Mesenchymal stem cell (in vitro differentiated cells and primary cell): ENCODE measurements at regions not wholly inside any gene's neighbourhood (a gene's known extent, or its start where the extent isn't known, plus 50 kb on each side); places are given as distances from the start of the nearest gene placed in this dataset.
"Not testable (repeated sequence)": the region's sequence is repeated elsewhere in the genome, so short reads cannot be mapped to it uniquely, and the experiment has no call there.

Experiments used
- DNase-seq: peaks from one replicate; pipeline ENCODE4 v3.0.0-alpha.2; 2013
- H2AFZ ChIP-seq: one replicate; pipeline ENCODE4 v1.6.1; 2013; ENCODE audit warnings: low read depth, mild to moderate bottlenecking, control low read depth, inconsistent platforms, low read length, moderate library complexity
- H2AK5ac ChIP-seq: 2 replicates; pipeline ENCODE4 v1.6.1; 2013; ENCODE audit warnings: low read length, moderate library complexity, mild to moderate bottlenecking, inconsistent platforms; ENCODE audit not compliant: severe bottlenecking
- H2BK120ac ChIP-seq: one replicate; pipeline ENCODE4 v1.6.1; 2013; ENCODE audit warnings: low read depth, mild to moderate bottlenecking, inconsistent platforms, low read length, moderate library complexity
- H2BK12ac ChIP-seq, 2 experiments: one replicate each; pipeline ENCODE4 v1.6.1; 2013; ENCODE audit warnings: inconsistent platforms in 2 of 2, low read length in 2 of 2, mild to moderate bottlenecking in 2 of 2, moderate library complexity in 2 of 2, control low read depth in 1 of 2
- H2BK15ac ChIP-seq: one replicate; pipeline ENCODE4 v1.6.1; 2013; ENCODE audit warnings: mild to moderate bottlenecking, low read depth, inconsistent platforms; ENCODE audit not compliant: poor library complexity, severe bottlenecking
- H2BK5ac ChIP-seq: 2 replicates; pipeline ENCODE4 v1.6.1; 2013; ENCODE audit warnings: low read depth, mild to moderate bottlenecking, low read length, control low read depth, inconsistent platforms; ENCODE audit not compliant: poor library complexity, severe bottlenecking
- H3K14ac ChIP-seq, 2 experiments: one replicate each; pipeline ENCODE4 v1.6.1; 2013; ENCODE audit warnings: inconsistent platforms in 2 of 2, low read length in 2 of 2, control low read depth in 1 of 2, mild to moderate bottlenecking in 1 of 2, moderate library complexity in 1 of 2
- H3K18ac ChIP-seq, 2 experiments: one replicate each; pipeline ENCODE4 v1.6.1; 2013; ENCODE audit warnings: inconsistent platforms in 2 of 2, low read length in 2 of 2, control low read depth in 1 of 2, low read depth in 1 of 2, mild to moderate bottlenecking in 1 of 2
- H3K23ac ChIP-seq, 2 experiments: one replicate each; pipeline ENCODE4 v1.6.1; 2013; ENCODE audit warnings: inconsistent platforms in 2 of 2, low read length in 2 of 2, mild to moderate bottlenecking in 2 of 2, moderate library complexity in 2 of 2, control low read depth in 1 of 2
- H3K27ac ChIP-seq: 2 replicates; pipeline ENCODE4 v1.5.1; 2013; ENCODE audit warnings: mild to moderate bottlenecking, moderate library complexity, low read length, control low read depth, inconsistent platforms; ENCODE audit not compliant: poor library complexity, severe bottlenecking
- H3K27me3 ChIP-seq, 2 experiments: 2 replicates each; pipeline versions ENCODE4 v1.6.1 to v1.7.0; 2013; ENCODE audit warnings: low read length in 2 of 2, mild to moderate bottlenecking in 2 of 2, moderate library complexity in 2 of 2, control low read depth in 1 of 2, inconsistent platforms in 1 of 2; ENCODE audit not compliant: control insufficient read depth in 1 of 2, insufficient read depth in 1 of 2
- H3K36me3 ChIP-seq, 2 experiments: 2 replicates each; pipeline versions ENCODE4 v1.6.1 to v1.7.0; 2013; ENCODE audit warnings: low read length in 2 of 2, control low read depth in 1 of 2, inconsistent platforms in 1 of 2, low read depth in 1 of 2, mild to moderate bottlenecking in 1 of 2; ENCODE audit not compliant: insufficient read depth in 2 of 2, control insufficient read depth in 1 of 2
- H3K4ac ChIP-seq, 2 experiments: one replicate each; pipeline ENCODE4 v1.6.1; 2013; ENCODE audit warnings: inconsistent platforms in 2 of 2, low read length in 2 of 2, mild to moderate bottlenecking in 2 of 2, moderate library complexity in 2 of 2, control low read depth in 1 of 2, low read depth in 1 of 2
- H3K4me1 ChIP-seq: 2 replicates; pipeline ENCODE4 v1.6.1; 2013; ENCODE audit warnings: low read depth, low read length, control low read depth; ENCODE audit not compliant: control insufficient read depth, insufficient read depth
- H3K4me2 ChIP-seq: 2 replicates; pipeline ENCODE4 v1.6.1; 2013; ENCODE audit warnings: low read length, mild to moderate bottlenecking, inconsistent platforms; ENCODE audit not compliant: poor library complexity, severe bottlenecking
- H3K4me3 ChIP-seq, 2 experiments: 2 replicates each; pipeline versions ENCODE4 v1.5.1 to v1.7.0; 2013; ENCODE audit warnings: low read length in 2 of 2, mild to moderate bottlenecking in 2 of 2, control low read depth in 1 of 2, low read depth in 1 of 2; ENCODE audit not compliant: insufficient read depth in 1 of 2
- H3K79me1 ChIP-seq: replicated peaks from 2 replicates; pipeline ENCODE4 v1.6.1; 2013; ENCODE audit warnings: mild to moderate bottlenecking, control low read depth, low read length, inconsistent platforms; ENCODE audit not compliant: poor library complexity, severe bottlenecking
- H3K9ac ChIP-seq: 2 replicates; pipeline ENCODE4 v1.7.0; 2013; ENCODE audit warnings: mild to moderate bottlenecking, low read length, moderate library complexity
- H3K9me3 ChIP-seq: 2 replicates; pipeline ENCODE4 v1.7.0; 2013; ENCODE audit warnings: mild to moderate bottlenecking, low read length; ENCODE audit not compliant: control insufficient read depth
- H4K8ac ChIP-seq: one replicate; pipeline ENCODE4 v1.6.1; 2013; ENCODE audit warnings: inconsistent platforms, mild to moderate bottlenecking, low read length, moderate library complexity
- H4K91ac ChIP-seq: one replicate; pipeline ENCODE4 v1.6.1; 2013; ENCODE audit warnings: mild to moderate bottlenecking, low read length, inconsistent platforms
- WGBS: methylation state at CpG from one replicate; pipeline ENCODE4 v1.1.7; 2013; ENCODE audit warnings: mixed read lengths; 5-methylcytosine and 5-hydroxymethylcytosine counted together

GRCh38 chr5:174464504-174465165 is 259.7 kb upstream of the MSX2 start:
- H3K4me2 ChIP-seq, result no peak overlapping the region

GRCh38 chr5:174471528-174471927 is 252.9 kb upstream of the MSX2 start:
- not testable (repeated sequence) for H3K79me1 ChIP-seq, H2BK12ac ChIP-seq, H3K23ac ChIP-seq, H3K4ac ChIP-seq, H2AK5ac ChIP-seq, H4K91ac ChIP-seq, H3K36me3 ChIP-seq, H4K8ac ChIP-seq, H2BK120ac ChIP-seq, H2BK5ac ChIP-seq, H3K27ac ChIP-seq, H3K27me3 ChIP-seq, H3K4me1 ChIP-seq, H2BK15ac ChIP-seq, H3K4me3 ChIP-seq, H2AFZ ChIP-seq, DNase-seq, H3K4me2 ChIP-seq, H3K14ac ChIP-seq, H3K18ac ChIP-seq, H3K9ac ChIP-seq
- WGBS, result no CpG with 5 or more reads among the region's 3 CpGs
- peaks cover 11% of the 10 kb centered on the region for H3K9me3 ChIP-seq

More at GRCh38 chr5:174464504-174465165, 259.7 kb upstream of the MSX2 start:
- 83% methylated on average over 1 of the region's 1 CpG for WGBS
- H3K27ac ChIP-seq, result no peak overlapping the region
- H2BK12ac ChIP-seq, result no peak overlapping the region
- peaks cover 3% of the 10 kb centered on the region for H3K9me3 ChIP-seq
- no peaks in the 10 kb centered on the region for H3K36me3 ChIP-seq
- H3K4me1 ChIP-seq, result no peaks in the 10 kb centered on the region
- no peak overlapping the region for H3K4ac ChIP-seq
- H2AK5ac ChIP-seq, result no peak overlapping the region
- H3K9ac ChIP-seq, result no peak overlapping the region
- no peak overlapping the region for H3K18ac ChIP-seq
- no peaks in the 10 kb centered on the region for H3K79me1 ChIP-seq
- H2BK5ac ChIP-seq, result no peak overlapping the region
- no peak overlapping the region for H2BK15ac ChIP-seq
- H3K14ac ChIP-seq, result peak overlapping the region in 1 of 2 experiments; percentile 65
- no peak overlapping the region for H4K91ac ChIP-seq
- no peak overlapping the region for H3K4me3 ChIP-seq
- DNase-seq, result peak; percentile 3
- no peak overlapping the region for H2AFZ ChIP-seq
- no peak overlapping the region for H2BK120ac ChIP-seq
- no peaks in the 10 kb centered on the region for H3K27me3 ChIP-seq
- H4K8ac ChIP-seq, result no peak overlapping the region
- no peak overlapping the region for H3K23ac ChIP-seq

DNA sequence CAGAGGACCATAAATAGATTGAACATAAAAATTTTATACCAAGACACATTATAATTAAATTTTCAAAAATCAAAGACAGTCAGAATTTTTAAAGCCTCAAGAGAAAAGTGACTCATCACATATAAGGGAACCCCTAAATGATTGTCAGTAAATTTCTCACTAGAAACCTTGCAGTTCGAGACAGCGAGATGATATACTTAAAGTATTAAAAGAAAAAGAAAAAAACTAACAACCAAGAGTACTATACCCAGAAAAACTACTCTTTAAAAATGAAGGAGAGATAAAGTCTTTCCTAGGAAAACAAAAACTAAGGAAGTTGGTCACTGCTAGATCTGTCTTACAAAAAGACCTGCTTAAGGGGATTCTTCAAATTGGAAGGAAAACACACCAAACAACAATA is 251.4 kb upstream of the MSX2 start:
- Histone ChIP-seq H3K18ac (no peak overlapping the region), H2AFZ (no peak overlapping the region), H4K8ac (no peak overlapping the region), H3K79me1 (no peaks in the 10 kb centered on the region), H3K27ac (no peak overlapping the region), H2BK120ac (no peak overlapping the region), H3K4ac (no peak overlapping the region), H3K4me1 (no peaks in the 10 kb centered on the region), H2BK15ac (no peak overlapping the region), H3K27me3 (no peaks in the 10 kb centered on the region), H3K9me3 (peaks cover 11% of the 10 kb centered on the region), H3K14ac (no peak overlapping the region), H3K4me3 (no peak overlapping the region), H2BK5ac (no peak overlapping the region), H3K23ac (no peak overlapping the region), H3K9ac (no peak overlapping the region), H3K36me3 (no peaks in the 10 kb centered on the region), H3K4me2 (no peak overlapping the region), H4K91ac (no peak overlapping the region), H2AK5ac (no peak overlapping the region), H2BK12ac (no peak overlapping the region)
- WGBS, result no CpG with 5 or more reads among the region's 2 CpGs
- DNase-seq, result no peak

GRCh38 chr5:174476001-174476400 is 248.4 kb upstream of the MSX2 start:
- H3K9ac ChIP-seq, H4K91ac ChIP-seq, H3K36me3 ChIP-seq, H4K8ac ChIP-seq, H3K4me1 ChIP-seq, H3K4me2 ChIP-seq, H2BK120ac ChIP-seq, H3K27me3 ChIP-seq, DNase-seq, H3K79me1 ChIP-seq, H2BK15ac ChIP-seq, H2BK5ac ChIP-seq, H2BK12ac ChIP-seq, H3K27ac ChIP-seq, H3K4me3 ChIP-seq, H3K14ac ChIP-seq, H3K18ac ChIP-seq, H2AFZ ChIP-seq, H2AK5ac ChIP-seq, H3K23ac ChIP-seq, H3K4ac ChIP-seq: not testable (repeated sequence)
- WGBS, result 87% methylated on average over 3 of the region's 3 CpGs
- peaks cover 29% of the 10 kb centered on the region for H3K9me3 ChIP-seq
